ENCODE measurements at regions not wholly inside any gene's neighbourhood (a gene's known extent, or its start where the extent isn't known, plus 50 kb on each side); places are given as distances from the start of the nearest gene placed in this dataset.
"Not testable (repeated sequence)": the region's sequence is repeated elsewhere in the genome, so short reads cannot be mapped to it uniquely, and the experiment has no call there.

DNA sequence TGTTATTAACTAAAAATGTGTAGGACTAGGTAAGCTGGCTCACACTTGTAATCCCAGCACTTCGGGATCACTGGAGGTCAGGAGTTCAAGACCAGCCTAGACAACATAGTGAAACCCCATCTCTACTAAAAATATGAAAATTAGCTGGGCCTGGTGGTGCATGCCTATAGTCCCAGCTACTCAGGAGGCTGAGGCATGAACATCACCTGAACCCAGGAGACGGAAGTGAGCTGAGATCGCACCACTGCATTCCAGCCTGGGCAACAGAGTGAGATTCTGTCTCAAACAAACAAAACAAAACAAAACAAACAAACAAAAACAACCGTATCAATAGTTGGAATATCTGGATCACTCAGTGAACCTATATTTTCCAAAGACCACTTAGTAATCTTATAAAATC is 4759.1 kb upstream of the OR11H1 start:
- H3K36me3 ChIP-seq (replicated peaks in 1 of 2; ENCODE audit: insufficient read depth in 1 of 2, low read depth in 2 of 2); H3K4me1 ChIP-seq; H3K27ac ChIP-seq; intact Hi-C loops (cut with DNase I); DNase-seq; H3K27me3 ChIP-seq; ATAC-seq; H3K4me3 ChIP-seq: not testable (repeated sequence)
- WGBS, 2 donors, result 53 to 58% methylated on average over 4 of the region's 4 CpGs
- peaks cover 0 to 13% (median 0%) of the 10 kb centered on the region in 3 donors for H3K9me3 ChIP-seq

- DNase-seq; H3K4me1 ChIP-seq; H3K4me3 ChIP-seq; ATAC-seq; H3K27ac ChIP-seq; H3K27me3 ChIP-seq; intact Hi-C loops (cut with DNase I); H3K36me3 ChIP-seq (replicated peaks in 1 of 2; ENCODE audit: insufficient read depth in 1 of 2, low read depth in 2 of 2): not testable (repeated sequence)
- H3K9me3 ChIP-seq, result peaks cover 0 to 13% (median 0%) of the 10 kb centered on the region in 3 donors
These were observed 4756.2 kb upstream of the OR11H1 start for GRCh38 chr22:10771744-10772143.

- intact Hi-C loops (cut with DNase I); DNase-seq; H3K4me3 ChIP-seq; H3K27ac ChIP-seq; ATAC-seq; H3K9me3 ChIP-seq; H3K27me3 ChIP-seq; H3K4me1 ChIP-seq; H3K36me3 ChIP-seq (replicated peaks in 1 of 2; ENCODE audit: insufficient read depth in 1 of 2, low read depth in 2 of 2): not testable (repeated sequence)
- 17 to 48% methylated on average over 1 of the region's 1 CpG for WGBS, 2 donors
These were observed 4754.7 kb upstream of the OR11H1 start for GRCh38 chr22:10773341-10773740.

DNA sequence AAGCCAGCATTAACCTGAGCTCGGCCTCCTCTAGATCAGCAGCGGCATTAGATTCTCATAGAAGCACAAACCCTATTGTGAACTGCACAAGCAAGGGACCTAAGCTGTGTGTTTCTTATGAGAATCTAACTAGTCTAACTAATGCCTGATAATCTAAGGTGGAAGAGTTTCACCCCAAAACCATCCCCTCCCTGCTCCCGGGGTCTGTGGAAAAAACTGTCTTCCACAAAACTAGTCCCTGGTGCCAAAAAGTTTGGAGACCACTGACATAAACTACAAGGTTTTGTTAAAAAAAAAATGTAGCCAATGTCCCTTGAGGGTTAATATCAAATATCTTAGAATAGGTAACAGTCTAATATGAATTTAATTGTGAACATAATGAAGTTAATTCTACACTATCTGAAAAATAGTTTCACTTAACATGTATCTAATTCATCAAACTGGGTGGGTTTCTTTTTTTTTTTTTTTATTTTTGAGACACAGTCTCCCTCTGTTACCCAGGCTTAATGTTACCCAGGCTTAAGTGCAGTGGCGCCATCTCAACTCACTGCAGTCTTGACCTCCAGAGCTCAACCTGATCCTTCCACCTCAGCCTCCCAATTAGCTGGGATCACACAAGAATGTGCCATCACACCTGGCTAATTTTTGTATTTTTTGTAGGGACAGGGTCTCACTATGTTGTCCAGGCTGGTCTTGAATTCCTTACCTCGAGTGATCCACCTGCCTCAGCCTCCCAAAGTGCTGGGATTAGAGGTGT is 4752.2 kb upstream of the OR11H1 start:
- DNase-seq; H3K27me3 ChIP-seq; H3K4me3 ChIP-seq; H3K4me1 ChIP-seq; H3K36me3 ChIP-seq (replicated peaks in 1 of 2; ENCODE audit: insufficient read depth in 1 of 2, low read depth in 2 of 2); intact Hi-C loops (cut with DNase I); ATAC-seq; H3K27ac ChIP-seq: not testable (repeated sequence)
- H3K9me3 ChIP-seq, result peaks cover 0 to 12% (median 0%) of the 10 kb centered on the region in 3 donors
- WGBS, 2 donors, result 38 to 41% methylated on average over 5 of the region's 5 CpGs

GRCh38 chr22:10776358-10776729 is 4751.6 kb upstream of the OR11H1 start:
- WGBS, 2 donors, result 40 to 43% methylated on average over 7 of the region's 7 CpGs

GRCh38 chr22:10777733-10778132 is 4750.3 kb upstream of the OR11H1 start:
- H3K4me3 ChIP-seq; ATAC-seq; DNase-seq; H3K4me1 ChIP-seq; H3K27me3 ChIP-seq; H3K36me3 ChIP-seq (replicated peaks in 1 of 2; ENCODE audit: insufficient read depth in 1 of 2, low read depth in 2 of 2); H3K27ac ChIP-seq; intact Hi-C loops (cut with DNase I): not testable (repeated sequence)
- peaks cover 0 to 15% (median 0%) of the 10 kb centered on the region in 3 donors for H3K9me3 ChIP-seq
- 57 to 70% methylated on average over 11 of the region's 11 CpGs for WGBS, 2 donors

More at GRCh38 chr22:10776358-10776729, 4751.6 kb upstream of the OR11H1 start:
- H3K27ac ChIP-seq; H3K27me3 ChIP-seq; H3K4me1 ChIP-seq; ATAC-seq; H3K36me3 ChIP-seq (replicated peaks in 1 of 2; ENCODE audit: insufficient read depth in 1 of 2, low read depth in 2 of 2); H3K4me3 ChIP-seq; intact Hi-C loops (cut with DNase I); DNase-seq: not testable (repeated sequence)
- peaks cover 0 to 15% (median 0%) of the 10 kb centered on the region in 3 donors for H3K9me3 ChIP-seq

DNA sequence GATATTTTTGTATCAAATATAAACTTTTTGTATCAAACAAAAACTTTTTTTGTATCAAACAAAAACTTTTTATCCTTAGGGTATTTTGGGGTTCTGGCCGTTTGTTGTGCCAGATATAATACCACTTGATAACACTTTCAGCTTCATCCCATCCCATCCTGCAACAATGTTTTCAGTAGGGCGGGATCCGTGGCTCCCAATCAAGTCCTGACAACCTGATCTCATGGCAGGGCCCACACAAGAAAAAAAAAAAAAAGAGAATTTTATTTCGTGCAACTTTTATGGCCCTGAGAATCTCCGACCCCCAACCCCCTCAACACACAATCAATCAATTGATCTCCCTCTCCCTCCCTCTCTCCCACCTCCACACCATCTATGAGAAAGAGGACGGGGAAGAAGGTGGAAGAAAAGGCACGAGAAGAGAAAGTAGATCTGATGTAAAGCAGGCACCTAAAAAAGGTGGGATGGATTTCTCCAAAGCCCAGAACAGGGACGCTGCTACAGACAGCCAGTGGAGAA is 4749.6 kb upstream of the OR11H1 start:
- 28 to 31% methylated on average over 8 of the region's 8 CpGs for WGBS, 2 donors
- Histone ChIP-seq H3K9me3 (peaks cover 0 to 12% (median 0%) of the 10 kb centered on the region in 3 donors), H3K4me1 (no peaks in the 10 kb centered on the region), H3K4me3 (no peak overlapping the region), H3K27me3 (no peaks in the 10 kb centered on the region), H3K27ac (no peak overlapping the region), H3K36me3 (replicated peaks in 1 of 2; ENCODE audit: insufficient read depth in 1 of 2, low read depth in 2 of 2) (no peaks in the 10 kb centered on the region)
- no peak for DNase-seq
- no peak for ATAC-seq
- intact Hi-C loops (cut with DNase I), result no loop called here
- TF ChIP-seq POLR2A (IDR thresholded peaks at IDR 0.05), result no peak
- TF ChIP-seq, protein P1, sequence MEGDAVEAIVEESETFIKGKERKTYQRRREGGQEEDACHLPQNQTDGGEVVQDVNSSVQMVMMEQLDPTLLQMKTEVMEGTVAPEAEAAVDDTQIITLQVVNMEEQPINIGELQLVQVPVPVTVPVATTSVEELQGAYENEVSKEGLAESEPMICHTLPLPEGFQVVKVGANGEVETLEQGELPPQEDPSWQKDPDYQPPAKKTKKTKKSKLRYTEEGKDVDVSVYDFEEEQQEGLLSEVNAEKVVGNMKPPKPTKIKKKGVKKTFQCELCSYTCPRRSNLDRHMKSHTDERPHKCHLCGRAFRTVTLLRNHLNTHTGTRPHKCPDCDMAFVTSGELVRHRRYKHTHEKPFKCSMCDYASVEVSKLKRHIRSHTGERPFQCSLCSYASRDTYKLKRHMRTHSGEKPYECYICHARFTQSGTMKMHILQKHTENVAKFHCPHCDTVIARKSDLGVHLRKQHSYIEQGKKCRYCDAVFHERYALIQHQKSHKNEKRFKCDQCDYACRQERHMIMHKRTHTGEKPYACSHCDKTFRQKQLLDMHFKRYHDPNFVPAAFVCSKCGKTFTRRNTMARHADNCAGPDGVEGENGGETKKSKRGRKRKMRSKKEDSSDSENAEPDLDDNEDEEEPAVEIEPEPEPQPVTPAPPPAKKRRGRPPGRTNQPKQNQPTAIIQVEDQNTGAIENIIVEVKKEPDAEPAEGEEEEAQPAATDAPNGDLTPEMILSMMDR (IDR thresholded peaks at IDR 0.05), result no peak

DNA sequence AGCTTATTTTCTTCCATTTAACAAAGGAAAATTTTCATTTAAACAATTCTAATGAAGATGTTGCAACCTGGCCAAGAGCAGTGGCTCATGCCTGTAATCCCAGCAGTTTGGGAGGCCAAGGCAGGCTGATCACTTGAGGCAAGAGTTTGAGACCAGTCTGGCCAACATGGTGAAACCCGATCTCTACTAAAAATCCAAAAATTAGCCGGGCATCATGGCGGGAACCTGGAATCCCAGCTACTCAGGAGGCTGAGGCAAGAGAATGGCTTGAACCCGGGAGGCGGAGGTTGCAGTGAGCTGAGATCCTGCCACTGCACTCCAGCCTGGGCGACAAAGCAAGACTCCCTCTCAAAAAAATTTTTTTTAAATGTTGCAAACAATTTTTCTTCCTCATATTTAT is 4748.8 kb upstream of the OR11H1 start:
- 48 to 51% methylated on average over 6 of the region's 6 CpGs for WGBS, 2 donors

More for the DNA sequence above, 4748.8 kb upstream of the OR11H1 start:
- H3K4me1 ChIP-seq; intact Hi-C loops (cut with DNase I); H3K27ac ChIP-seq; DNase-seq; H3K4me3 ChIP-seq; H3K36me3 ChIP-seq (replicated peaks in 1 of 2; ENCODE audit: insufficient read depth in 1 of 2, low read depth in 2 of 2); H3K27me3 ChIP-seq; ATAC-seq: not testable (repeated sequence)
- H3K9me3 ChIP-seq, result peaks cover 0 to 11% (median 0%) of the 10 kb centered on the region in 3 donors

All from body of pancreas (tissue), 4 donors.